ENCODE measurements at regions not wholly inside any gene's neighbourhood (a gene's known extent, or its start where the extent isn't known, plus 50 kb on each side); places are given as distances from the start of the nearest gene placed in this dataset.
"Not testable (repeated sequence)": the region's sequence is repeated elsewhere in the genome, so short reads cannot be mapped to it uniquely, and the experiment has no call there.

- no peak for DNase-seq (ENCODE audit: low read depth, low spot score)
Observed at GRCh38 chr2:8132879-8133278, 549.0 kb upstream of the ID2 start.

DNA sequence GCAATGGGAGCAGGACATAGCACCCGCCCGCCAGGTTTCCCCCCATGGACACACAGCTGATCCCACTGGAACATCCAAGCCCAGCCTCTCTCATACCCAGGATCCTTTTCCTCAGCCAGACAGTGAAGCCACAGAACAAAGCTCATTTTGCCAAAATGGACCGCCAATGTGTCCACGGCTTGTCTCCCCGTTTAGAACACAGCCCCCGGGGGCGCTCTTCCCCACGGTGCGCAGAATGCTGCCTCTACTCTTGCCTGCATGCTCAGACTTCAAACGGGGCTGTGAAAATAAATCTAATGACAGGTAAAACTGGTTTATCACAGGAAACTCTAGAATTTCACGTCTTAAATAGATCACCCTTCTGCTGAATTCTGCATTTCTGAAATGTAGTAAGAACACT, 548.5 kb upstream of the ID2 start:
- DNase-seq (ENCODE audit: low read depth, low spot score), result no peak

- DNase-seq (ENCODE audit: low read depth, low spot score), result no peak
Observed at GRCh38 chr2:8133913-8134472, 547.9 kb upstream of the ID2 start.

GRCh38 chr2:8134473-8134932, 547.4 kb upstream of the ID2 start:
- no peak for DNase-seq (ENCODE audit: low read depth, low spot score)

DNA sequence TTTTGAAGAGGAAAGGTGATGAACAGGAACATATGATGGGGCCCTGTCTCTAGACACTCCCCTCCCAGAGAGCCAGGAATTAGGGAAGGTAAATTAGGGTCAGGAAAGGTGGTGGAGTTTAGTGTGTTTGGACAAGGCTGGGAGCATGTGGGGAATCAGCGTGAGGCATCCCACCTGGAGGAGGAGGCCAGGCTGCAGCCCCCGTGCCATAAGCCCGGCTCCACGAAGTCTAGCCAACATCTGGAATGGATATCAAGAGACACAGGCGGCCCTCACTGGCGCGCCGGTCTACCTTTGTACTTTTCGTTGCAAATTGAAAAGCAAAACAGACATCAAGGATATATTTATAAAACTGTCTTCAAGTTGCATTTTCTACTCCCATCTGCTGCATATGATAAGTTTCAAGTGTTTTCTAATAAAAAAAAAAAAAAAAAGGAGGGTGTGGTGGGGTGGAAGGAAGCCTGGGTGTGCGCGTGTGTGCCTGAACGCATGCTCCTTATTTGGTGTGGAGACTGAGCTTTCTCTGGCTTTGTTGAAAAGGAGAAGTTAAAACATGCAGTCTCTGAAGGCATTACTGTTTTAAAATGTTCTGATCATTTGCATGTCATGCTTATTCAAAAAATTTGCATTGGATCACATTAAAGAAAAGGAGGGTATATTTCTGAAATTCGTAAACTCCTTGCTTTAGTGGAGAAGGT, 546.7 kb upstream of the ID2 start:
- no peak for DNase-seq (ENCODE audit: low read depth, low spot score)

- DNase-seq (ENCODE audit: low read depth, low spot score), result no peak
Observed at GRCh38 chr2:8137801-8138200, 544.1 kb upstream of the ID2 start.

- no peak for DNase-seq (ENCODE audit: low read depth, low spot score)
Observed at GRCh38 chr2:8138525-8138922, 543.3 kb upstream of the ID2 start.

- no peak for DNase-seq (ENCODE audit: low read depth, low spot score)
Observed at GRCh38 chr2:8138923-8139667, 542.8 kb upstream of the ID2 start.

DNA sequence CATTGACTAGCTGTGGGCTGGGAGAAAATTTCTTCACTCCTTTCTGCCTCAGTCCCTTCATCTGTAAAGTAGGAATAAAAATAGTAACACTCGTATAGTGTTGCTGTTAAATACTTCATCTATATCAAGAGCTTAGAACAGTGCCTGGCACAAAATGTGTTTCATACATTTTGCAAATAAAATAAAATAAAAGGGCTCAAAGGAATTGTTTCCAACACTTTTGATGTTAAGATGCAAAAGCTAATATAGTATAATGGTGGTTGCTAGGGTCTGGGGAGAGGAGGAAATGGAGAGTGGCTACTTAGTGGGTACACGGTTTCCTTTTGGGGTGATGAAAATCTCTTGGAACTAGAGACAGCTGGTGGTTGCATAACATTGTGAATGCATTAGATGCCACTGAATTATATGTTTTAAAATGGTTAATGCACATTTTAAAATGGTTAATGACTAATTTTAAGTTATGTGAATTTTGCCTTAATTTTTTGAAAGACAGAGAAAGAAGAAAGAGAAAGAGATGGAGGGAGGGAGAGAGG, 542.1 kb upstream of the ID2 start:
- no peak for DNase-seq (ENCODE audit: low read depth, low spot score)

GRCh38 chr2:8141079-8141707, 540.7 kb upstream of the ID2 start:
- DNase-seq (ENCODE audit: low read depth, low spot score), result no peak

- no peak for DNase-seq (ENCODE audit: low read depth, low spot score)
Observed at GRCh38 chr2:8141780-8142179, 540.1 kb upstream of the ID2 start.

- DNase-seq (ENCODE audit: low read depth, low spot score), result no peak
Observed at GRCh38 chr2:8142461-8142860, 539.4 kb upstream of the ID2 start.

- no peak for DNase-seq (ENCODE audit: low read depth, low spot score)
Observed at GRCh38 chr2:8144131-8144631, 537.7 kb upstream of the ID2 start.

GRCh38 chr2:8144785-8145184, 537.1 kb upstream of the ID2 start:
- peak; percentile 27 for DNase-seq (ENCODE audit: low read depth, low spot score)

GRCh38 chr2:8145375-8145774, 536.5 kb upstream of the ID2 start:
- DNase-seq (ENCODE audit: low read depth, low spot score), result not testable (repeated sequence)

GRCh38 chr2:8146132-8147005, 535.5 kb upstream of the ID2 start:
- DNase-seq (ENCODE audit: low read depth, low spot score), result no peak

DNA sequence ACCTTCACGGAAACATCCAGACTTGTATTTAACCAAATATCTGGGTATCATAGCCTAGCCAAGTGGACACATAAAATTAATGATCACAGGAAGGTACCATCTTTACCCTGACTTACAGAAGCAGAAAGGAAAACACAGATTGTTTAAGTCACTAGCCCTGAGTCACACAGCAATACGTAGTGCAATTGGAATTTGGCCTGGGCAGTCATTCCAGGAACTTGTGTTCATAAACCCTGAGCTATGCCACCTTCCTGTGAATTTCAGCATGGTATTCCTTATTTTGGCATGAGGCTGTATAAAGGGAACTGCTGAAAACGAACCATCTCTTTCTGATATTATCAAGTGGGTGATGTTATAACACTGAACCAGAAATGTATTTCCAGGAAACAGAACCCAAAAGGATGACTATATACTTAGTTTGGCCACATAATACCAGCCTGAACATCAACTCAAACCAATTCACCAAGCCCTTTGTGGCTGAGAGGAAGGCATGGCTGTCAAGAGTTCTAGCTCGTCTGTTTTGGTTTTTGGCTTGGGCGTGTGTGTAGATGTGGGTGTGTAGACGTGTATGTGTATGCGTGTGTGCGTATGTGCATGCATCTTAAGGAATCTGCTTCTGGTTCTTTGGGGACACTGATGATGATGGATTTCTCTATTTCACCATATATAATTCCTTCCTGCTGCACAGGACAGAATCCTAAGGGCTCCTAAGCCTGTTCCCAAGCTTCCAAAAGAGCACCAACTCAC, 533.4 kb upstream of the ID2 start:
- DNase-seq (ENCODE audit: low read depth, low spot score), result peak; percentile 89

DNA sequence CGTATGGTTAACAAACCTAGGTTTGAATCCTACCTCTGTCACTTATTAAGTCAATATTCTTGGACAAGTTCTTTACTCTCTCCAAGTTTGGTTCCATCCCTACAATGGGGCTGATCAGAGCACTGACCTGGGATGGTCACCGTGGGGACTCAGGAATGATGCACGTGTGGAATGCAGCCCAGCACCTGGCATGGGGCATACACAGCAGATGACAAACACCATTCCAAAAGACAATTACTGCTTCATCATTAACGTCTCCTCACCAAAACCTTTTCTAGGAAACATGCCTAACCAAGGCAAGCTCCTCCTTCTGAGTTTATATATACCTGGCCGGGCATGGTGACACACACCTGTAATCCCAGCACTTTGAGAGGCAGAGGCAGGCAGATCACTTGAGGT, 532.9 kb upstream of the ID2 start:
- DNase-seq (ENCODE audit: low read depth, low spot score), result no peak

GRCh38 chr2:8149985-8150539, 531.8 kb upstream of the ID2 start:
- peak; percentile 59 for DNase-seq (ENCODE audit: low read depth, low spot score)

- no peak for DNase-seq (ENCODE audit: low read depth, low spot score)
Observed at GRCh38 chr2:8151888-8152287, 530.0 kb upstream of the ID2 start.

Data from astrocyte of the hippocampus (primary cell).